Sigmoid colon (tissue), 6 donors: ENCODE measurements at regions not wholly inside any gene's neighbourhood (a gene's known extent, or its start where the extent isn't known, plus 50 kb on each side); places are given as distances from the start of the nearest gene placed in this dataset.

Source experiments
- DNase-seq: peaks from one replicate; pipeline ENCODE4 v3.0.0-alpha.2; 2019
- H3K27ac ChIP-seq, 4 donors: fragments of 200-600 bp; sonication (generic); one replicate each; pipeline ENCODE4 v1.5.1; 2016 to 2019; ENCODE audit warnings: mild to moderate bottlenecking in 1 of 4
- H3K27me3 ChIP-seq, 3 donors: fragments of 200-600 bp; sonication (generic); one replicate each; pipeline ENCODE4 v1.5.1; 2019; ENCODE audit warnings: mild to moderate bottlenecking in 1 of 3
- H3K36me3 ChIP-seq, 4 donors: fragments of 200-600 bp; sonication (generic); one replicate each; pipeline ENCODE4 v1.5.1; 2016 to 2019
- H3K4me1 ChIP-seq, 4 donors: fragments of 200-600 bp; sonication (generic); one replicate each; pipeline ENCODE4 v1.5.1; 2017 to 2019
- H3K4me3 ChIP-seq, 4 donors: fragments of 200-600 bp; sonication (generic); one replicate each; pipeline ENCODE4 v1.5.1; 2017 to 2019; ENCODE audit warnings: mild to moderate bottlenecking in 2 of 4, moderate library complexity in 1 of 4
- H3K9me3 ChIP-seq, 4 donors: fragments of 200-600 bp in 3 of 4; sonication (generic) in 3 of 4; one replicate each; pipeline versions ENCODE4 v1.5.1 to v1.6.1; 2013 to 2019
- CTCF ChIP-seq, 4 experiments: fragments of 450-650 bp in 3 of 4; fragments of 200-600 bp in 1 of 4; IDR thresholded peaks; one replicate each; pipeline ENCODE4 v1.5.1; 2016 to 2019; ENCODE audit warnings: antibody characterized with exemption in 4 of 4, mild to moderate bottlenecking in 3 of 4, moderate library complexity in 2 of 4
- EP300 ChIP-seq, 4 donors: sonication (generic); formaldehyde crosslinking; IDR thresholded peaks; one replicate each; pipeline ENCODE4 v1.6.1; 2017; ENCODE audit warnings: antibody characterized with exemption in 4 of 4
- POLR2A ChIP-seq, 2 donors: fragments of 450-650 bp; IDR thresholded peaks; one replicate each; pipeline ENCODE4 v1.6.1; 2016; ENCODE audit warnings: antibody characterized with exemption in 2 of 2, mild to moderate bottlenecking in 2 of 2, moderate library complexity in 2 of 2
- POLR2AphosphoS5 ChIP-seq, 4 donors: sonication (generic); formaldehyde crosslinking; IDR thresholded peaks; one replicate each; pipeline ENCODE4 v1.6.1; 2017; ENCODE audit warnings: antibody characterized with exemption in 4 of 4
- WGBS, 2 donors: extraction: QIAGEN DNeasy Blood & Tissue Kit; methylation state at CpG; one replicate each; pipeline ENCODE4 v1.1.7; 2013; 5-methylcytosine and 5-hydroxymethylcytosine counted together
- intact Hi-C: fragments of 100-400 bp; cut with DNase I; formaldehyde crosslinking; loops from one replicate; pipeline ENCODE4 v1.15.1; 2023
- donor health status: healthy with polysubstance abuse.
- donor health status: healthy.

- Histone ChIP-seq H3K36me3 (no peaks in the 10 kb centered on the region), H3K4me3 (no peak overlapping the region), H3K9me3 (no peaks in the 10 kb centered on the region), H3K4me1 (no peaks in the 10 kb centered on the region), H3K27ac (no peak overlapping the region), H3K27me3 (no peaks in the 10 kb centered on the region)
- 59 to 62% methylated on average over 3 of the region's 3 CpGs for WGBS, 2 donors
- no peak for DNase-seq
- intact Hi-C loops, result loop anchor here (5.0 kb wide), 1 partner anchor 168 kb away; no protein-coding TSS in a partner anchor
- TF ChIP-seq POLR2AphosphoS5 (IDR thresholded peaks at IDR 0.05), result no peak
- no peak for TF ChIP-seq EP300 (IDR thresholded peaks at IDR 0.05)
- TF ChIP-seq POLR2A (IDR thresholded peaks at IDR 0.05), result no peak
- TF ChIP-seq CTCF (IDR thresholded peaks at IDR 0.05), result no peak
These were observed 663.5 kb upstream of the SALL1 start for GRCh38 chr16:51814617-51815016.

GRCh38 chr16:51813609-51814008 is 662.5 kb upstream of the SALL1 start:
- H3K9me3 ChIP-seq, result no peaks in the 10 kb centered on the region
- H3K4me1 ChIP-seq, result no peaks in the 10 kb centered on the region
- TF ChIP-seq POLR2A (IDR thresholded peaks at IDR 0.05) (no peak), CTCF (IDR thresholded peaks at IDR 0.05) (no peak), EP300 (IDR thresholded peaks at IDR 0.05) (no peak), POLR2AphosphoS5 (IDR thresholded peaks at IDR 0.05) (no peak)
- intact Hi-C loops, result no loop called here
- no peak for DNase-seq
- no peaks in the 10 kb centered on the region for H3K27me3 ChIP-seq
- H3K4me3 ChIP-seq, result no peak overlapping the region
- no peak overlapping the region for H3K27ac ChIP-seq
- WGBS, 2 donors, result 80 to 89% methylated on average over 4 of the region's 4 CpGs
- no peaks in the 10 kb centered on the region for H3K36me3 ChIP-seq

- no peaks in the 10 kb centered on the region for H3K27me3 ChIP-seq
- intact Hi-C loops, result no loop called here
These were observed 661.9 kb upstream of the SALL1 start for GRCh38 chr16:51812945-51813344.

GRCh38 chr16:51807551-51807950 is 656.5 kb upstream of the SALL1 start:
- Histone ChIP-seq H3K36me3 (no peaks in the 10 kb centered on the region), H3K9me3 (peaks cover 0 to 2% (median 0%) of the 10 kb centered on the region in 4 donors), H3K27ac (no peak overlapping the region), H3K4me3 (no peak overlapping the region), H3K4me1 (no peaks in the 10 kb centered on the region), H3K27me3 (no peaks in the 10 kb centered on the region)
- 67 to 82% methylated on average over 2 of the region's 2 CpGs for WGBS, 2 donors
- intact Hi-C loops, result no loop called here
- TF ChIP-seq CTCF (IDR thresholded peaks at IDR 0.05) (no peak), POLR2A (IDR thresholded peaks at IDR 0.05) (no peak), EP300 (IDR thresholded peaks at IDR 0.05) (no peak), POLR2AphosphoS5 (IDR thresholded peaks at IDR 0.05) (no peak)
- no peak for DNase-seq

More at GRCh38 chr16:51812945-51813344, 661.9 kb upstream of the SALL1 start:
- no peak for TF ChIP-seq POLR2A (IDR thresholded peaks at IDR 0.05)
- no peak for TF ChIP-seq CTCF (IDR thresholded peaks at IDR 0.05)
- no peak for TF ChIP-seq EP300 (IDR thresholded peaks at IDR 0.05)
- no peak for TF ChIP-seq POLR2AphosphoS5 (IDR thresholded peaks at IDR 0.05)
- H3K4me1 ChIP-seq, result no peaks in the 10 kb centered on the region
- H3K9me3 ChIP-seq, result peaks cover 0 to 2% (median 0%) of the 10 kb centered on the region in 4 donors
- WGBS, 2 donors, result 79 to 82% methylated on average over 2 of the region's 2 CpGs
- DNase-seq, result no peak
- no peaks in the 10 kb centered on the region for H3K36me3 ChIP-seq
- H3K27ac ChIP-seq, result no peak overlapping the region
- no peak overlapping the region for H3K4me3 ChIP-seq

GRCh38 chr16:51801635-51802034 is 650.6 kb upstream of the SALL1 start:
- intact Hi-C loops, result no loop called here

More at GRCh38 chr16:51801635-51802034, 650.6 kb upstream of the SALL1 start:
- Histone ChIP-seq H3K9me3 (no peaks in the 10 kb centered on the region), H3K36me3 (no peaks in the 10 kb centered on the region), H3K4me1 (no peaks in the 10 kb centered on the region), H3K27ac (no peak overlapping the region), H3K4me3 (no peak overlapping the region), H3K27me3 (no peaks in the 10 kb centered on the region)
- DNase-seq, result no peak
- TF ChIP-seq POLR2A (IDR thresholded peaks at IDR 0.05) (no peak), CTCF (IDR thresholded peaks at IDR 0.05) (no peak), POLR2AphosphoS5 (IDR thresholded peaks at IDR 0.05) (no peak), EP300 (IDR thresholded peaks at IDR 0.05) (no peak)
